Stimulated activated CD4-positive, alpha-beta T cell treated with anti-CD3 and anti-CD28 coated beads, Interleukin-12 subunit alpha, Interleukin-12 subunit beta, amount 100 ng/mL, for 4 hours (primary cell): ENCODE measurements at regions not wholly inside any gene's neighbourhood (a gene's known extent, or its start where the extent isn't known, plus 50 kb on each side); places are given as distances from the start of the nearest gene placed in this dataset.
"Not testable (repeated sequence)": the region's sequence is repeated elsewhere in the genome, so short reads cannot be mapped to it uniquely, and the experiment has no call there.

Source experiments
- DNase-seq: peaks from one replicate; pipeline ENCODE4 v3.0.0-alpha.2; 2020

DNA sequence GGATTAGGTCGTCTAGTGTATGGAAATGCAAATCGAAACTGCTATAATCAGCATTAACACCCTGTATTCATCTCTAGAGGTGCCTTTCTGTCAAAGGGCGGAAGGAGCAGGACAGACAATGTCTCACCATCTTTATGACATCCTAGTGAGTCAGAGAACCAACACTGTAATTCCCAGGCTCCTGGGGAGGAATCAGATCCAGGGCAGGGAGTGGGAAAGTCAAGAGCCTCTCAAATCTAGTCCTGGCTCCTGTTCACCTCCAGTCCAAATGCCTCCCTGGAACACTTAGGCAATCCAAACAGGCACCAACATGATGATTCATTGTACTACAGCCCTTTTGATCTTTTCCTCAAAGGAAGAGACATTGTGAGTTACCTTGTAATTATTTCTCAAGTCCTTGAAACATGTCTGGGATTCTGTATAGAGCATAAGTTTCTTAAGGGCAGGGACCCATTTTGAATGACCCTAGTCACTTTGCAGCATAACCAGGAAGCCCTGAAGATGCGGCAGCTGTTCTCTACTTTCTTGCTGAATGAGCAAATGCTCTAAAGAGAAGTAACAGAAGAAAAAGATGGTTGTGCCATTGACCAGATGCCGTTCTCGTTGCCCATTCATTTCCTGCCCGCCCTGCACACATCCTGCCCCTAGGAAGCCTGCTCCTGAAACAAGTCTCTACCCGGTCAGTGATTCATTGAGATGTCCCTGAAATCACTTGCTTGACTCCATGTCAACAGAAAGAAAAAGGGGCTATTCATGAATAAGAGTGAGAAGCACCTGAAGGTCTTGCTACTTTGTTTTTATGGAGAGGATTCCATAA lies 112.8 kb upstream of the JARID2 start:
- DNase-seq = no peak

DNA sequence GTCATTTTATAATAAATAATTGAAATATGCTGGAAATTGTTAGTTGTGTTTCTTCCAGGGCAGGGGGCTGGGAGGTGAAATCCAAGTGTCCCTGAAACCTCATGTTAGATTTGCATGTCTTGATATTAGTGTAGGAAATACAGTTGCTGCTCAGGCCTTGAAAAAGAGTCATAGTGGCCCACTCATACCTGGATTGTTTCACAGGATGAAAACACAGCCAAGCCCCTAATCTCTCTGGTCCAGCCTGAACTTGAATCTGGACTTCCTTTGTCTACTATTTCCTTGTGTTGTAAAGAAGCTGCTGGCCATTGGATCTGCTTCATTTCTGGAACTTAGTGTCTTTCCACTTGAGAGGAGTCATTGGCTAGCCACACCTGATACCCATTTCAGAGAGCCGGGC lies 108.8 kb upstream of the JARID2 start:
- no peak for DNase-seq

DNA sequence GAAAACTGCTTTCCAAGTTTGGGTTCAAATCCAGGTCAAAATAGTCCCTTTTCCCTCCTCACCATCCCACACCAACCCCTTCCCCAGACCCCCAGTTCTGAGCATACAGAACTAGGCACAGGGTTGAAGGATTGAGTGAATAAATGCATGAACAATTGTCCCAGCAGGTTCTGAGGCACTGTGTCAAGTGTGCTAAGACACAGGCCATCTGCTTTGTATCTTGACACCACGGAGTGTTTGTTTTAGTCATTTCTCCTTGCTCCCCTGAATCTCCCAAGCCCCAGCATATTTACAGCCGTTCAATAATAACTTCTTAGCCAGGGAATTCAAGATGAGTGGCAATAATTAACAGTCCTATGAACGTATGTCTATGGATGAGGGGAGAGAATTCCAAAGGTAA lies 102.8 kb upstream of the JARID2 start:
- no peak for DNase-seq

DNA sequence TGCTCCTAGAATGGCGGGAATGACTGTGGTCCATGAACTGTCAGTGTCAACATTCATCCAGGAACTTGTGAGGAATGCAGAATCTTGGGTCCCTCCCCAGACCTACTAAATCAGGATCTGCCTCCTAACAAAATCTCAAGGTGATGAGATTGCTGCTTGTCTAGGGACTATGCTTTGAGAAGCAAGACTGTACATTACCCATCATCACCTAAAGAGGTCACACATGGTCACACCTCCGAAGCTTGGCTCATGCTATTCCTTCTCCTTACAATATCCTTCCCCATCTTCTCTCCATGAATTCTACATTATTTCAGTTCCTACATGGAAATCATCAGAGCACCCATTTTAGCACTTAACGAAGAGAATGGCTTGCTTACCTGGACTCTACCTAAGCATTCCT lies 102.3 kb upstream of the JARID2 start:
- no peak for DNase-seq

DNA sequence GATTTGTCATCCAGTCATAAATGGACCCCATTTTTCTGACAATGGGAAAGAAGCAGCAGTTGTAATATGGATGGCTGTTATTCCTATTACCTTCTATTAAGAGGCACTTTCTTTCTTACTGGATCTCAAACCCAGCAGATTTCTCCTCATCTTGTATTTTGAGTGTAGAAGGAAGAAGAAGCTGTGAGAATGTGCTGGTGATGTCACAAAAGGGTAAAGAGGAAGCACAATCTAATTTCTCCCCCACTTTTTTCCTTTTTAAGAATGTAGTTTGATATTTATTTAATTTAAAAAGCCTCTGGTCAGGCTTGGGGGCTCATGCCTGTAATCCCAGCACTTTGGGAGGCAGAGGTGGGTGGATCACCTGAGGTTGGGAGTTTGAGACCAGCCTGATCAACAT lies 100.0 kb upstream of the JARID2 start:
- DNase-seq = no peak

DNA sequence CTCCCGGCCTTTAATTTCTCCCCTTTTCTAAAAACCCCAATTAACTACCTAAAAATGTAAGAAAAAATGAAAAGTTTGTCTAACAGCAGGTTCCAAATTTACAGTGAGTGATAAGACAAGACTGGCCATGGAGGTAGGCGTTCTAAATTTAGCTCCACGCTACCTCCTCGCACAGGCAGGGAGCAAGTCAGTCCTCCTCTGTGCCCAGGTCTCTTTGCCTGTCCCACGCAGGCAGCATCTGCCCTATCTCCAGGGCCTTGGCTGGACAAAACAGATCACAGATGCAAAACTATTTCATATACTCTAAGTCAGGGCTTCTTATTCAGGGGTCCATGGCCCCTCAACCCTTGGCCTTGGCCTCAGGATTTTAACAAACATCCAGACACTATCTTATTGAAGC lies 98.0 kb upstream of the JARID2 start:
- DNase-seq = no peak

DNA sequence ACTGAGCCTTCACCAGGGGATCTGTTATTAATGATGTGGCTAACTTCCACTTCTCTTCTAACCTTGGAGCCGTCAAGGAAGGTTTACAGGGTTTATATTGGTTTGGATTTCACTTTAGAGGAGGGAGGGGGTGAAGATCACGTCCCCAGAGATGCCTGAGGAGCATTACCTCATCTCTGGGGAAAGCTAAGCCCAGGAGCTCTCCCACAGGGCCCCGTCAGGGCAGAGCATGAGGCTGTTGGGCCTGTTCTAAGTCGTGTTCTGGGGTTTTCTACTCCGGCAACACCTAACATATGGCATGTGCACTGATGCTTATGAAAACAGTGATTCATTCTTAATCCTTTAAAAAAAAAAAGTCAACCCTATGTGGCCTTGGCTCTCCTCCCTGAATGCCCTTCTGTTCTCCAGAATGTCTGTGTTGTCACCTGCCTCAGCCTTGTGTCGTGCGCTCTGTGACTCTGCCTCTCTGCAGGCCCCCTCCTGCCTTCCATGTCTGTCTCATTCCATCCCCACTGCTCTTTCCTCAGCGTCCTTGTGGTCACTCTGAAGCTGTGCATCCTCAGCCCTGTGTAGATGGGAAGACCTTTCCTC lies 97.4 kb upstream of the JARID2 start:
- DNase-seq = no peak

DNA sequence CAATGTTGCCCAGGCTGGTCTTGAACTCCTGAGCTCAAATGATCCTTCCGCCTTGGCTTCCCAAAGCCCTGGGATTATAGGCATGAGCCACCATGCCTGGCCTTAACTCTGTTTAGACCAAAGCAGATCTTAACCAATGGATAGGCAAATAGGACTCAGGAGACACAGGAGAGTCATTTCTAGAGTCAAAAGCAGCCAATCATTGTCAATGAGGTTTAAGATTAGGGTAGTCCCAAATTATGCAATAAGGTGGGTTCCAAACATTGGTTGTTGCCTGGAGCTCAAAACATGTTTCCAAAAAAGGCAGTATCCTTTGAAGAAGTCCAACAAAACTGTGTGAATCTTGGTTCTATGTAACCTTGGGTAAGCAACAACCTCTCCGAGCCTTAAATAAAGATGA lies 95.7 kb upstream of the JARID2 start:
- no peak for DNase-seq

DNA sequence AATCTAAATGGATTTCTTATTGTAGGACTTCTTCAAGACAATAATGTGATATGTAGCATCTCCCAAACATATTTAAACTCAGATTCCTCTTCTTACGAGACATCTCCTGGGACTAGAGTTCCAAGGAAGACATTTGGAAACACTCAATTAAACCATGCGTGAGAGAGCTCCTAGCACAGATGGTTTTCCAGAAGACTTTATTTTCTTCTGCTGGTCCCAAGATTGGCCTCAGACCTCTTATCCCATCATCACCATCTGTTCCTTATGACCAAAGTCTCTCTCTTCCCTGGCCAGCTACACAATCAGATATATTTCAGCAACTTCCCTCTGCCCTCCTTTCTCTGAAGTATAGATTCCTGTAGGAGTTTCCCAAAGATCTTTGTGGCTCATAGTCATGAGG lies 93.2 kb upstream of the JARID2 start:
- DNase-seq = no peak

DNA sequence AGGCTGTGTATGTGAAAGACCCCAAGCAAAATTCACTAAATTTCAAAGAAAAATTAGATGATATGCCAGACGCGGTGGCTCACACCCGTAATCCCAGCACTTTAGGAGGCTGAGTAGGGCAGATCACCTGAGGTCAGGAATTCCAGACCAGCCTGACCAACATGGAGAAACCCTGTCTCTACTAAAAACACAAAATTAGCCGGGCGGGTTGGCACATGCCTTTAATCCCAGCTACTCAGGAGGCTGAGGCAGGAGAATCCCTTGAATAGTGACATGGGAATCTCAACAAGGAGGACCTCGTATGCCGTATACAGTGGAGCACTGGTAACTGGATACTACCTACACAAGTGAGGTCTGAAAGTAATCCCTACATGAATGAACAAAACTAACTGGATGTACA lies 92.7 kb upstream of the JARID2 start:
- DNase-seq = no peak

DNA sequence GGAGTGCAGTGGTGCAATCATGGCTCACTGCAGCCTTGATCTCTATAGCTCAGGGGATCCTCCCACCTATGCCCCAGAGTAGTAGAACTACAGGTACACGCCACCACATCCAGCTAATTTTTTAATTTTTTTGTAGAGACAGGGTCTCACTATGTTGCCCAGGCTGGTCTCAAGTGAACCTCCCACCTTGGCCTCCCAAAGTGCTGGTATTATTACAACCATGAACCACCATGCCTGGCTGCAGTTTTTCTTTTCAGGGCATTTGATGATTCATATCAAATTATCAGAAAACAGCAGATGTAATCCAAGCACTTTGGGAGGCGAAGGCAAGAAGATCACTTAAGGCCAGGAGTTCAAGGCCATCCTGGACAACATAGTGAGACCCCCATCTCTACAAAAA lies 88.4 kb upstream of the JARID2 start:
- no peak for DNase-seq

DNA sequence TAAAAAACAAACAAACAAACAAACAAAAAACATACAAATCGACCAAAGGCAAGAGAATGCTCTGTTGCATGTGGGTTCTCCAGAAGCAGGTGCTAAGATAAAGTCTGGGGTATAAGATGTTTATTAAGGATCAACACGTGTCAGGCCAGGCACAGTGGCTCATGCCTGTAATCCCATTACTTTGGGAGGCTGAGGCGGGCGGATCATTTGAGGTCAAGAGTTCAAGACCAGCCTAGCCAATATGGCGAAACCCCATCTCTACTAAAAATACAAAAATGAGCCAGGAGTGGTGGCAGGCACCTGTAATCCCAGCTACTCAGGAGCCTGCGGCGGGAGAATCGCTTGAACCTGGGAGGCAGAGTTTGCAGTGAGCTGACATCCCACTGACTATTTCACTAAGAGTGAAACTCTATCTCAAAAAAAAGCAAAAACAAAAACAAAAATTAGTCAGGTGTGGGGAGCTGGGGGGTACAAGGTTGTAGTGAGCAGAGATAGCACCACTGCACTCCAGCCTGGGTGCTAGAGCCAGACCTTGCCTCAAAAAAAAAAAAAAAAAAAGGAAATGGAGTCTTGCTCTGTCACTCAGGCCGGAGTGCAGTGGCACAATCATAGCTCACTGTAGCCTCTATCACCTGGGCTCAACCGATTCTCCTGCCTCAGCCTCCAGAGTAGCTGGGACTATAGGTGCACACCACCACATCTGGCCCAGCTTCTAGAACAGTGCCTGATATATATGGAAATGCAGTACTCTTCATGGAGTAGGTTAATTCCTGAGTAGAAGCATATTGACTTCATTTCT lies 86.8 kb upstream of the JARID2 start:
- no peak for DNase-seq

DNA sequence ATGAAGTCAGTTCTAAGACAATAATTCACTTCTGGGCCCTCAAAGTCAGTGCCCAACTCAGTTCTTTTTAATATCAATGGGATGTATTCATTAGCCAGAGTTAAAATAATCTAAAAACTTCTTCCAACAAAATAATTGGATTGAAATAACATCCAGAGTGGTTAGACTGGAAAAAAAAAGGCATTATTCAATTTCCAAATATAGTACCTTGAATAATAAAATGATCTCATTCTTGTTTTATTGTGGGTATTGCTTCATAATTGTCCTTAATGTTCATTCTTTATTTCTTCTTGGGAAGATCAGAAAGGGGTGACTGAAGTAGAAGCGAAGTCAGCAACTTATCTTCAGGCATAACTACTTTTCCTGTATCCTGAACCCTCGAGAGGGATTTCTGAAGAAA lies 85.1 kb upstream of the JARID2 start:
- no peak for DNase-seq

DNA sequence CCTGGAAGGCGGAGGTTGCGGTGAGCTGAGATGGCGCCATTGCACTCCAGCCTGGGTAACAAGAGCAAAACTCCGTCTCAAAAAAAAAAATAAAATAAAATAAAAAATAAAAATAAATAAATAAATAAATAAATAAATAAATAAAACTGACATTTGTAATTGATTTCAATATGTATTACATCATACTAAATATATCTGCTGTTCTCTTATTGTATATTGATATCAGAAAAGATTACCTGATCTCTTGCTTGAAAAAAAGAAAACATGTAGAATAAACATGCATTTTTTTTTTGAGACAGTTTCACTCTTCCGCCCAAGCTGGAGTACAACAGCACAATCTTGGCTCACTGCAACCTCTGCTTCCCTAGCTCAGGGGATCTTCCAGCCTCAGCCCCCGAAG lies 81.0 kb upstream of the JARID2 start:
- DNase-seq = not testable (repeated sequence)

DNA sequence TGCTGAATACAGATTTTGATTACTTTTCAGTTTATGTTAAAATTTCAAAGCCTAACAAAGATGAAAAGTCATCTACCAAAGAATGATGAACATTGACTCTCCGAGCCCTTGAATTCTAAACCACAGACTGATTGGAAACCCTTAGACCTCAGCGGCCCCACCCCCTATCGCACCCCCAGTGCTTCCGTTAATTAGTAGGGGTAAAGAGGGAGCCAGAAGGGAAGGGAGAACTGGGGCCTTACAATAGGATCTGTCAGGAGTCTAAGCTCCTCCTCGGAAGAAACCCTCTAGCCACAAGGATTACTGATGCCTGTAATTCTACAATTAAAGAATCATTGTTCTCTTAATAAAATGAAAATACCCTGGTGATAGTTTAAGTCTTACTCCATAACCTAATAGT lies 79.7 kb upstream of the JARID2 start:
- no peak for DNase-seq

DNA sequence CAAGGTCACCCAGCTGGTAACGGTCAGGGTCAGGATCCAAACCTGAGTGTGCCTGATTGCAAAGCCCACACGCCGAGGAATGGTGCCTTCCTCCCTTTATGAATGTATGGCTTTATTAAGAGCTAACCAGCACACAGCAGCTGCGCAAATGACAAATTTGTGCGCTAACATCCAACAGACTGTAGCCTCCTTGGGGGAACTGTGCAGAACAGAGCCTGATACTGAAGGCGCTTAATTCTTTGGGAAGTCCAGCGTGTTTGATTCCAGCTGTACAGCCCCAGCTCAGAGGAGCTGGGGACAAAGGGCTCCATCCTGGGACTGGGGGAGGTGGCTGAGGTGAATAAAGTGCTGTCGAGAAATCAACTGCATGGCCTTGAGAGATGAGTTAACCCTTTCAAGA lies 75.7 kb upstream of the JARID2 start:
- DNase-seq = no peak

DNA sequence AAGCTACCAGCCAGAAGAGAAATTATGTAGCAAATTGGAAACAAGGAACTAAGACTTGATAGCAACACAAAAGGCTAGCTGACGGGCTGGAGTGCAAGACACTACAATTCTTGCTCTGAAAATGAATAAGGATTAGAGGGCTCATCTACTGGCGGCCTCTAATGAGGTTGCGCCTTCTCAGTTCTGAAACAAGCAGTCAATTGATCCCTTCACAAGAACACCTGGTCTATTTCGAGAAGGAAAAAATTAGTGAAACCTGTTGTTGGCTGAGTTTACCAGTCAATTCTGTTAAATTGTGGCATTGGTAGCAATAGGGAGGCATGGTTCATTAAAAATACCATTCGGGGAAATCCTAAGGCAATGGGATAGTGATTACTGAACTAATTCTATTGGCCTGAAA lies 74.8 kb upstream of the JARID2 start:
- no peak for DNase-seq

DNA sequence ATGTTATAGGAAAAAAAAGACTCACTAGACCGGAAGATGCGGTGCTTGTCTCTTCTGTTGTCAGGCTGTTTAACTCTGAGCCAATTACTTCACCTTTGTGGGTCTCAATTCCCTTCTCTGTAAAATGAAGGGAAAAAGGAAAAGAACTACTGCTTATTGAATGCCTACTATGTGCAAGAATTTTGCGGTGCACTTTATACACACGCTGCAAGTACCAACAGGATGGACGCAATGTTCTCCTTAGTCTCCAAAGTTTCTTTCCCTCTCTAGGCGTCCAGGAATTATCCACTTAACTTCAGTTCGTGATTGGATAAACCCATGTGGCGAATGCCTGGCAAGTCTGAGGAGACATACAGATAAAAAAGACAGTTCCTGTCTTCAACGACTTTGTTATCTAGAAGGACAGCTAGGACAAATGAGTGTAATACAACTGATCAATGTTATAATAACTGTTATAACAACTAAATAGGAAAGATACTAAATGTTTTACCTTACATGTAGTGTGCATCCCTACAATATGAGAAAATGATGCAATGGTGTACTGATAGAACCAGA lies 69.0 kb upstream of the JARID2 start:
- no peak for DNase-seq

DNA sequence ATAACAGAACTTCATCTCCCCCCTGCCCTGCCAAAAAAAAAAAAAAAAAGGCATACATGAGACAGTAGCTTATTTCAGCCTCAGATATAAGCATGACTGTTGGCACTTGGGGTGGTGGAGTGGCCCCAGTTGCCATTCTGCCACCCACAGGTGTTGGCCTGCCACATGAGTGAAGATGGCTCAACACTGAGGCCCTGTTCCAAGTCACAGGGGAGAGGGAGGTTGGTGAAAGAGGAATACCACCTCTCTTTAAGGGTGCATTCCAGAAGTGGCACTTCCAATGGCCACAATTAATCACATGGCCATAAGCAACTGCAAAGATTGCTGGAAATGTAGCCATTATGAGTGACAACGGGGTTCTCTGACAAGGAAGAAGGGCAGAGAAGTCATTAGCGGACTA lies 61.9 kb upstream of the JARID2 start:
- peak; percentile 24 for DNase-seq

DNA sequence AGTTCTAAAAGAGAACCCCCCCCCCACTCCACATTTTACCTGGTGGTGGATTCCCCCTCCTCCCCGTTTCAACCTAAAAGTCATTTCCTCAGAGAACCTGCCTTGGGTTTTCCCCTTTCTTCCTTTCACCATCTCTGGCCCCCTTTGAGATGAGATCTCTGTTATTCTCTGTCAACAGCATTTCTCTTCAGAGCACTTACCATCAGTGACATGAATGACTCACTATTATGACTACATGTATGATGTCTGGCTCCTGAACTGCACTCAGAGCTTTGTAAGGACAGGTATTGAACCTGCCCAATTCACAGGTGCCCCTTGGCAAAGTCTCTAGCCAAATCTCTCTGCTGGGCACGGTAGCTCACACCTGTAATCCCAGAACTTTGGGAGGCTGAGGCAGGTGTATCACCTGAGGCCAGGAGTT lies 61.4 kb upstream of the JARID2 start:
- peak; percentile 17 for DNase-seq

DNA sequence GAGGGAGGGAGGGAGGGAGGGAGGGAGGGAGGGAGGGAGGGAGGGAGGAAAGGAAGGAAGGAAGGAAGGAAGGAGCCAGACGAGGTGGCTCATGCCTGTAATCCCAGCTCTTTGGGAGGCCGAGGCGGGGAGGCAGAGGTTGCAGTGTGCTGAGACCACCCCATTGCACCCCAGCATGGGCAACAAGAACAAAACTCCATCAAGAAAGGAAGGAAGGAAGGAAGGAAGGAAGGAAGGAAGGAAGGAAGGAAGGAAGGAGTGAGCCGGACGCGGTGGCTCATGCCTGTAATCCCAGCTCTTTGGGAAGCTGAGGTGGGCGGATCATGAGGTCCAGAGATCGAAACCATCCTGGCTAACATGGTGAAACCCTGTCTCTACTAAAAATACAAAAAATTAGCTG lies 60.8 kb upstream of the JARID2 start:
- DNase-seq = not testable (repeated sequence)

DNA sequence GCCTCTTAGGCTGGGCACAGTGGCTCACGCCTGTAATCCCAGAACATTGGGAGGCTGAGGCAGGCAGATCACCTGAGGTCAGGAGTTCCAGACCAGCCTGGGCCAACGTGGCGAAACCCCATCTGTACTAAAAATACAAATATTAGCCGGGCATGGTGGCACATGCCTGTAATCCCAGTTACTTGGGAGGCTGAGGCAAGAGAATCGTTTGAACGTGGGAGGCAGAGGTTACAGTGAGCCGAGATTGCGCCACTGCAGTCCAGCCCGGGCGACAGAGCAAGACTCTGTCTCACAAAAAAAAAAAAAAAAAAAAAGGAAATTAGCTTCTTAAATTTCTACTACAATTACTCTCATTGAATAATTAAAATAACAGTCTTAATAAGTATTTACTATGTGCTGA lies 52.4 kb upstream of the JARID2 start:
- DNase-seq = not testable (repeated sequence)

DNA sequence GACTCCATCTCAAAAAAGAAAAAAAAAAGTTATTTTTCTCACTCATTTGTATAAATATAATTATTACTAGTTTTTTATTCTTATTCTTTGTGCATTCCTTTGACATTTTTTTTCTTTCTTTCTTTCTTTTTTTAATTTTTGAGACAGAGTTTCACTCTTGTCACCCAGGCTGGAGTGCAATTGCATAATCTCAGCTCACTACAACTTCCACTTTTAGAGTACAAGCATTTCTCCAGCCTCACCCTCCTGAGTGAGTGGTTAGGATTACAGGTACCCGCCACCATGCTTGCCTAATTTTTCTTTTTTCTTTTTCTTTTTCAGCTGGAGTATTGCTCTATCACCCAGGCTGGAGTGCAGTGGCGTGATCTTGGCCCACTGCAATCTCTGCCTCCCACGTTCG lies 51.4 kb upstream of the JARID2 start:
- DNase-seq = no peak
